Ishikawa (cell line): ENCODE measurements at regions not wholly inside any gene's neighbourhood (a gene's known extent, or its start where the extent isn't known, plus 50 kb on each side); places are given as distances from the start of the nearest gene placed in this dataset.

Source experiments
- CEBPB ChIP-seq: IDR thresholded peaks from 2 replicates; pipeline ENCODE4 v1.6.1; 2012
- CREB1 ChIP-seq: IDR thresholded peaks from 2 replicates; pipeline ENCODE4 v1.6.1; 2012; ENCODE audit warnings: low read depth
- EGR1 ChIP-seq: IDR thresholded peaks from 2 replicates; pipeline ENCODE4 v1.6.1; 2012
- EP300 ChIP-seq: IDR thresholded peaks from 2 replicates; pipeline ENCODE4 v1.6.1; 2012; ENCODE audit warnings: borderline replicate concordance
- FOXM1 ChIP-seq: IDR thresholded peaks from 2 replicates; pipeline ENCODE4 v1.6.1; 2012; ENCODE audit warnings: low read depth, borderline replicate concordance
- NFIC ChIP-seq: IDR thresholded peaks from 2 replicates; pipeline ENCODE4 v1.6.1; 2012
- RAD21 ChIP-seq: IDR thresholded peaks from 2 replicates; pipeline ENCODE4 v1.6.1; 2012; ENCODE audit warnings: low read depth
- TAF1 ChIP-seq: IDR thresholded peaks from 2 replicates; pipeline ENCODE4 v1.6.1; 2012; ENCODE audit warnings: low read depth, mild to moderate bottlenecking
- TCF12 ChIP-seq: IDR thresholded peaks from 2 replicates; pipeline ENCODE4 v1.6.1; 2012; ENCODE audit warnings: low read depth
- TEAD4 ChIP-seq: IDR thresholded peaks from 2 replicates; pipeline ENCODE4 v1.6.1; 2012
- YY1 ChIP-seq: IDR thresholded peaks from 2 replicates; pipeline ENCODE4 v1.6.1; 2012; ENCODE audit warnings: low read depth
- ZBTB7A ChIP-seq: IDR thresholded peaks from 2 replicates; pipeline ENCODE4 v1.6.1; 2012; ENCODE audit warnings: low read depth
- TF ChIP-seq, protein P1 (sequence below): IDR thresholded peaks from 2 replicates; pipeline ENCODE4 v1.6.1; 2012
- TF ChIP-seq, protein P2 (sequence below): IDR thresholded peaks from 2 replicates; pipeline ENCODE4 v1.6.1; 2012; ENCODE audit warnings: low read depth, mild to moderate bottlenecking
- TF ChIP-seq, protein P3 (sequence below): IDR thresholded peaks from 2 replicates; pipeline ENCODE4 v1.6.1; 2012

DNA sequence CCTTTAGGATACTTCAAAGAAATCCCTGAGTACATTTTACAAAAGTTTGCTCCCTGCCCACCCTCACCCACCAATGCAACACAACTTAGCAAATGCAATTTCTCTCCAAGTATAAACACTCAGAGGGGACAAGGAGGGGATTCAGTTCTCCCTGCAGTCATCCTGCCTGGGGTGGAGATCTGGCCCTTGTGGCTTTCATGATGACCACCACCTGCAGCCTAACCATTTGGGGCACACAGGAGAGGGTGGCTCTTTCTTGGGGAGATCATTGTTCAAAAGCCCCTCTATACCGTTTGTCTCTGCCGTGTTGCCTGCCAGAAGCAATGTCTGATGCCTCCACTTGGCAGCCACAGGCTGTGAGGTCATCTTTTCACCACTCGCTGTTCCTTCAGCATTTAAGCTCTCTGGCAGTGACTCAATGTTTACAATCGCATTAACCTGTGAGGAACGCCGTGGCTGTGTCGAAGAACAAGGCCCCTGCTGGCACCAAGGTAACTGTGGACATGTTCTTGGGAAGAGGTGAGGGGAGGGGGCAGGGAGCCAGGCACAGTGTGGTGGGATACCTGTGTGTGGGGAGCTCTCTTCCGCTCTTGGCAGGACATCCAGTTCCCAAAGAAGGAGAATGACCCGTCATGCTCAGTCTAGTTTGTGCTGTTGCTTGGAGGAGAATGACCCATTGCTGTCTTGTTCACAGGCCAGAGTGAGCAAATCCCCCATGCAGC, 103.9 kb upstream of the DUSP10 start:
- TF ChIP-seq EGR1: no peak
- TF ChIP-seq TEAD4: no peak
- TF ChIP-seq TCF12: no peak
- TF ChIP-seq, protein P1, sequence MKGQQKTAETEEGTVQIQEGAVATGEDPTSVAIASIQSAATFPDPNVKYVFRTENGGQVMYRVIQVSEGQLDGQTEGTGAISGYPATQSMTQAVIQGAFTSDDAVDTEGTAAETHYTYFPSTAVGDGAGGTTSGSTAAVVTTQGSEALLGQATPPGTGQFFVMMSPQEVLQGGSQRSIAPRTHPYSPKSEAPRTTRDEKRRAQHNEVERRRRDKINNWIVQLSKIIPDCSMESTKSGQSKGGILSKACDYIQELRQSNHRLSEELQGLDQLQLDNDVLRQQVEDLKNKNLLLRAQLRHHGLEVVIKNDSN: no peak
- TF ChIP-seq, protein P2, sequence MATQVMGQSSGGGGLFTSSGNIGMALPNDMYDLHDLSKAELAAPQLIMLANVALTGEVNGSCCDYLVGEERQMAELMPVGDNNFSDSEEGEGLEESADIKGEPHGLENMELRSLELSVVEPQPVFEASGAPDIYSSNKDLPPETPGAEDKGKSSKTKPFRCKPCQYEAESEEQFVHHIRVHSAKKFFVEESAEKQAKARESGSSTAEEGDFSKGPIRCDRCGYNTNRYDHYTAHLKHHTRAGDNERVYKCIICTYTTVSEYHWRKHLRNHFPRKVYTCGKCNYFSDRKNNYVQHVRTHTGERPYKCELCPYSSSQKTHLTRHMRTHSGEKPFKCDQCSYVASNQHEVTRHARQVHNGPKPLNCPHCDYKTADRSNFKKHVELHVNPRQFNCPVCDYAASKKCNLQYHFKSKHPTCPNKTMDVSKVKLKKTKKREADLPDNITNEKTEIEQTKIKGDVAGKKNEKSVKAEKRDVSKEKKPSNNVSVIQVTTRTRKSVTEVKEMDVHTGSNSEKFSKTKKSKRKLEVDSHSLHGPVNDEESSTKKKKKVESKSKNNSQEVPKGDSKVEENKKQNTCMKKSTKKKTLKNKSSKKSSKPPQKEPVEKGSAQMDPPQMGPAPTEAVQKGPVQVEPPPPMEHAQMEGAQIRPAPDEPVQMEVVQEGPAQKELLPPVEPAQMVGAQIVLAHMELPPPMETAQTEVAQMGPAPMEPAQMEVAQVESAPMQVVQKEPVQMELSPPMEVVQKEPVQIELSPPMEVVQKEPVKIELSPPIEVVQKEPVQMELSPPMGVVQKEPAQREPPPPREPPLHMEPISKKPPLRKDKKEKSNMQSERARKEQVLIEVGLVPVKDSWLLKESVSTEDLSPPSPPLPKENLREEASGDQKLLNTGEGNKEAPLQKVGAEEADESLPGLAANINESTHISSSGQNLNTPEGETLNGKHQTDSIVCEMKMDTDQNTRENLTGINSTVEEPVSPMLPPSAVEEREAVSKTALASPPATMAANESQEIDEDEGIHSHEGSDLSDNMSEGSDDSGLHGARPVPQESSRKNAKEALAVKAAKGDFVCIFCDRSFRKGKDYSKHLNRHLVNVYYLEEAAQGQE: no peak
- no peak for TF ChIP-seq RAD21
- TF ChIP-seq ZBTB7A: no peak
- no peak for TF ChIP-seq YY1

DNA sequence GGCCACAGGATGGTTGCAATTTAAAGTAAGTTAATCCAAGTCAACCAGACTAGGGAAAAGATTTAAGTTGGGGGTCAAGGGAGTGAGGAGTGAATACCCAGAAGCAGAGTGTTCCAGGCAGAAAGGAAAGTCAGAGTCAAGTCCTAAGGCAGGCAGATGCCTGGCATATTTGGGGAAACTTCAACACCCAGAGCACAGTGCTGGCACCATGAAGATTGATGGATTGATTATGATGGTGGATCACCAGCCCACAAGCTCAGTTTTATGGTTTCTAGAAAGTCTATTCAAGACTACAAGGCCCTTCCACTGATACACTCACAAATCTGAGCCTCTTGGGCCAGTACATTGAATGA, 100.1 kb upstream of the DUSP10 start:
- TF ChIP-seq, protein P3, sequence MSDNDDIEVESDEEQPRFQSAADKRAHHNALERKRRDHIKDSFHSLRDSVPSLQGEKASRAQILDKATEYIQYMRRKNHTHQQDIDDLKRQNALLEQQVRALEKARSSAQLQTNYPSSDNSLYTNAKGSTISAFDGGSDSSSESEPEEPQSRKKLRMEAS: no peak
- no peak for TF ChIP-seq TAF1
- no peak for TF ChIP-seq CREB1
- TF ChIP-seq, protein P2: no peak
- no peak for TF ChIP-seq YY1
- no peak for TF ChIP-seq EGR1
- no peak for TF ChIP-seq TEAD4
- no peak for TF ChIP-seq TCF12
- no peak for TF ChIP-seq EP300
- TF ChIP-seq, protein P1: no peak
- no peak for TF ChIP-seq RAD21
- TF ChIP-seq FOXM1: no peak
- TF ChIP-seq ZBTB7A: no peak
- no peak for TF ChIP-seq CEBPB
- TF ChIP-seq NFIC: no peak

DNA sequence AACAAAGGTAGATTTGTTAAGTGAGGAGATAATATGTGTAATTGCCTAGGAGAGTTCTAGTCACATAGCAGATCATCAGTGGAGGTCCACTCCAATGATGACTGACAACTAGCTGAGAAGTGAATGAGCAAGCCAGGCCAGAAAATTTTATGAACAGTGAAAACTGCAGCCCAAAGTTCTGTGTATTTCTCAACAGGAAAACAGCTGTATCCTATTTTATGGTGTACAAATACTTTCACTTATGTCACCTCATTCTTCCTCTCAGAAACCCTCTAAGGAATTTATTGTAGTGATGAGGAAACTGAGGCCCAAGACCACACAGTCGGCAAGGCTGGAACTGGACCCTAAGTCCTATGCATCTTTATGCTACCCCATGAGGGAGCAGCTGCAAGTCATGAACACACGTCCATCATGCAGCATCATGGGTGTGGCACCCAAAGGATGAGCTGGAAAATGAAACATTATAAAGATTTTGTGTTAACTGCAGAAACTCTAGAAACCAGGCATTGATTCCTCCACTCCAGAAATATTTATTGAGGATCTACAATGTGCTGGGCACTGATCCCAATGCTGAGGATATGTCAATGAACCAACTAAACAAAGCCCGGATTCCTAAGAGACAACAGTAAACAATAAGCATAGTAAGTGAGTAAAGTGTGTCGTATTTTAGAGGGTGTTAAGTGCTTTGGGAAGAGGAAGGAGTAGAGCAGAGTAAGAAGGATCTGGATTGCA, 99.5 kb upstream of the DUSP10 start:
- no peak for TF ChIP-seq EGR1
- no peak for TF ChIP-seq FOXM1
- no peak for TF ChIP-seq ZBTB7A
- TF ChIP-seq TCF12: no peak
- TF ChIP-seq, protein P3: no peak
- TF ChIP-seq TAF1: no peak
- TF ChIP-seq NFIC: no peak
- no peak for TF ChIP-seq RAD21
- no peak for TF ChIP-seq YY1
- no peak for TF ChIP-seq CREB1
- TF ChIP-seq, protein P1: no peak
- TF ChIP-seq CEBPB: no peak
- TF ChIP-seq, protein P2: no peak
- TF ChIP-seq TEAD4: no peak
- no peak for TF ChIP-seq EP300
